PC-9 (cell line): ENCODE measurements at regions not wholly inside any gene's neighbourhood (a gene's known extent, or its start where the extent isn't known, plus 50 kb on each side); places are given as distances from the start of the nearest gene placed in this dataset.

Source experiments
- BruUV-seq: library from RNA; stranded (reverse); fragments of 400-500 nt; replicated peaks from 2 replicates; lab custom pipeline; 2021; lab: Mats Ljungman, UMichigan
- CTCF ChIA-PET: fragments of 300-600 bp; sonication (Branson Sonifier 250); formaldehyde crosslinking; loops from one replicate; lab custom pipeline; 2022; ENCODE audit warnings: antibody characterized with exemption; lab: Charles Lee
- POLR2A ChIA-PET: fragments of 300-600 bp; sonication (Branson Sonifier 250); formaldehyde crosslinking; loops from one replicate; lab custom pipeline; 2022; ENCODE audit warnings: antibody characterized with exemption; ENCODE audit not compliant: unreplicated experiment; lab: Charles Lee
- DNase-seq, 2 experiments: peaks; one replicate each; pipeline versions ENCODE4 v3.0.0 to v3.0.0-alpha.2; 2015 to 2022; ENCODE audit warnings: mixed read lengths in 1 of 2
- H2AFZ ChIP-seq: fragments of 200-600 bp; sonication (generic); 2 replicates; pipeline ENCODE4 v1.8.1; 2017; ENCODE audit warnings: antibody characterized with exemption
- H3F3A ChIP-seq: fragments of 200-600 bp; sonication (generic); 2 replicates; pipeline ENCODE4 v1.8.1; 2017; ENCODE audit warnings: antibody characterized with exemption, mild to moderate bottlenecking, low read depth; ENCODE audit not compliant: insufficient read depth
- H3K27ac ChIP-seq: fragments of 200-600 bp; sonication (generic); 2 replicates; pipeline ENCODE4 v1.6.1; 2016; ENCODE audit warnings: mixed run types
- H3K27me3 ChIP-seq: fragments of 200-600 bp; sonication (generic); 2 replicates; pipeline ENCODE4 v1.6.1; 2016; ENCODE audit warnings: low read depth, mixed run types; ENCODE audit not compliant: insufficient read depth
- H3K36me3 ChIP-seq: fragments of 200-600 bp; sonication (generic); 2 replicates; pipeline ENCODE4 v1.6.1; 2016; ENCODE audit warnings: low read depth, mixed run types
- H3K4me1 ChIP-seq: fragments of 200-600 bp; sonication (generic); replicated peaks from 2 replicates; pipeline ENCODE4 v1.6.1; 2016; ENCODE audit warnings: mixed run types; ENCODE audit not compliant: insufficient read depth
- H3K4me2 ChIP-seq: fragments of 200-600 bp; sonication (generic); 2 replicates; pipeline ENCODE4 v1.6.1; 2017; ENCODE audit warnings: mixed run types
- H3K4me3 ChIP-seq: fragments of 200-600 bp; sonication (generic); 2 replicates; pipeline ENCODE4 v1.6.1; 2016; ENCODE audit warnings: mixed run types
- H3K79me2 ChIP-seq: fragments of 200-600 bp; sonication (generic); 2 replicates; pipeline ENCODE4 v1.6.1; 2017; ENCODE audit warnings: low read depth, mixed run types
- H3K9me2 ChIP-seq: fragments of 200-600 bp; sonication (generic); 2 replicates; pipeline ENCODE4 v1.8.1; 2017; ENCODE audit warnings: mild to moderate bottlenecking; ENCODE audit not compliant: insufficient read depth
- H3K9me3 ChIP-seq: fragments of 200-600 bp; sonication (generic); 2 replicates; pipeline ENCODE4 v1.8.1; 2016; ENCODE audit warnings: low read depth; ENCODE audit not compliant: insufficient read depth
- H4K20me1 ChIP-seq: fragments of 200-600 bp; sonication (generic); 2 replicates; pipeline ENCODE4 v1.8.1; 2017; ENCODE audit not compliant: insufficient read depth
- EZH2 ChIP-seq: fragments of 200-600 bp; sonication (generic); IDR thresholded peaks from 2 replicates; pipeline ENCODE4 v1.8.0; 2017; ENCODE audit warnings: antibody characterized with exemption, low read depth
- intact Hi-C: fragments of 100-400 bp; cut with micrococcal nuclease; formaldehyde crosslinking; loops from one replicate; pipeline ENCODE4 v1.10.0; 2022; ENCODE audit not compliant: unreplicated experiment
- TF ChIP-seq, protein P1 (sequence below): fragments of 200-600 bp; sonication (generic); conservative IDR thresholded peaks from 2 replicates; pipeline ENCODE4 v1.6.1; 2017; ENCODE audit warnings: mixed run types, antibody characterized with exemption, mild to moderate bottlenecking, moderate library complexity

GRCh38 chr5:125372694-125373631 lies 626.5 kb upstream of the ZNF608 start:
- intact Hi-C loops: no loop called here
- no peak for DNase-seq
- H2AFZ ChIP-seq: no peak overlapping the region
- H3K27ac ChIP-seq: no peak overlapping the region
- H3K9me2 ChIP-seq: peaks cover under 1% of the 10 kb centered on the region; the same call in 1 of the 2 replicates
- H3K27me3 ChIP-seq: no peaks in the 10 kb centered on the region
- no peaks in the 10 kb centered on the region for H3K4me1 ChIP-seq
- H3K4me3 ChIP-seq: no peak overlapping the region
- ChIA-PET CTCF (no interaction called here), POLR2A (no interaction called here)
- H3K9me3 ChIP-seq: no peaks in the 10 kb centered on the region; the same call in 1 of the 2 replicates
- H4K20me1 ChIP-seq: no peaks in the 10 kb centered on the region
- no peak overlapping the region for H3K4me2 ChIP-seq
- H3F3A ChIP-seq: no peaks in the 10 kb centered on the region
- no peaks in the 10 kb centered on the region for H3K36me3 ChIP-seq
- TF ChIP-seq EZH2: no peak
- TF ChIP-seq, protein P1, sequence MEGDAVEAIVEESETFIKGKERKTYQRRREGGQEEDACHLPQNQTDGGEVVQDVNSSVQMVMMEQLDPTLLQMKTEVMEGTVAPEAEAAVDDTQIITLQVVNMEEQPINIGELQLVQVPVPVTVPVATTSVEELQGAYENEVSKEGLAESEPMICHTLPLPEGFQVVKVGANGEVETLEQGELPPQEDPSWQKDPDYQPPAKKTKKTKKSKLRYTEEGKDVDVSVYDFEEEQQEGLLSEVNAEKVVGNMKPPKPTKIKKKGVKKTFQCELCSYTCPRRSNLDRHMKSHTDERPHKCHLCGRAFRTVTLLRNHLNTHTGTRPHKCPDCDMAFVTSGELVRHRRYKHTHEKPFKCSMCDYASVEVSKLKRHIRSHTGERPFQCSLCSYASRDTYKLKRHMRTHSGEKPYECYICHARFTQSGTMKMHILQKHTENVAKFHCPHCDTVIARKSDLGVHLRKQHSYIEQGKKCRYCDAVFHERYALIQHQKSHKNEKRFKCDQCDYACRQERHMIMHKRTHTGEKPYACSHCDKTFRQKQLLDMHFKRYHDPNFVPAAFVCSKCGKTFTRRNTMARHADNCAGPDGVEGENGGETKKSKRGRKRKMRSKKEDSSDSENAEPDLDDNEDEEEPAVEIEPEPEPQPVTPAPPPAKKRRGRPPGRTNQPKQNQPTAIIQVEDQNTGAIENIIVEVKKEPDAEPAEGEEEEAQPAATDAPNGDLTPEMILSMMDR: no peak
- BruUV-seq: no TSS peak
- H3K79me2 ChIP-seq: no peaks in the 10 kb centered on the region

DNA sequence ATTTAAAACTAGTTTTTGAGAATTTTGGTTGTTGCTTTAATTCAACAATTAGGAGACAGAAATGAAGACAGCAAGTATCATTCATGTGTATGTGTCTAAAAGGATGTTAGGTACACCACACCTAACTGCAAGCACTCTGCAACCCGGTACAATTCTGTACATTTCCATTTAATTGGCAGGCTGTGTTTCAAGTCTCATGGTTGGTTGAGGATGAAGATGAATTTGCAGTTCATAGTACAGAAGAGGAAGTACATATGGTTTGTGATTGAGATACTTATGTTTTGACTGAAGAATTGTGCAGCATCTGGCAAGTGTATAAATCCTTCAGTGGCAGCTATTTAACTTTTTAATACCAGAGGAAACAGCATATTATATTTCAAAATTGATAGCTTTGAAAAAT lies 628.7 kb upstream of the ZNF608 start:
- no peaks in the 10 kb centered on the region for H3K79me2 ChIP-seq
- H3K27me3 ChIP-seq: no peaks in the 10 kb centered on the region
- POLR2A ChIA-PET: no interaction called here
- intact Hi-C loops: no loop called here
- no peak for TF ChIP-seq EZH2
- TF ChIP-seq, protein P1: no peak
- H2AFZ ChIP-seq: no peak overlapping the region
- CTCF ChIA-PET: no interaction called here
- H3K4me2 ChIP-seq: no peak overlapping the region
- H3K4me1 ChIP-seq: no peaks in the 10 kb centered on the region
- DNase-seq: no peak
- no peaks in the 10 kb centered on the region for H3F3A ChIP-seq
- no peak overlapping the region for H3K27ac ChIP-seq
- H3K36me3 ChIP-seq: no peaks in the 10 kb centered on the region
- no peaks in the 10 kb centered on the region for H3K9me3 ChIP-seq
- H3K4me3 ChIP-seq: no peak overlapping the region
- peaks cover 3% of the 10 kb centered on the region; the same call in 1 of the 2 replicates for H3K9me2 ChIP-seq
- BruUV-seq: no TSS peak
- no peaks in the 10 kb centered on the region for H4K20me1 ChIP-seq

- Histone ChIP-seq H3K27ac (no peak overlapping the region), H4K20me1 (no peaks in the 10 kb centered on the region), H3K9me3 (no peaks in the 10 kb centered on the region), H3K4me2 (no peak overlapping the region), H3K36me3 (no peaks in the 10 kb centered on the region), H3K27me3 (no peaks in the 10 kb centered on the region), H3K4me3 (no peak overlapping the region), H3K79me2 (no peaks in the 10 kb centered on the region), H3K4me1 (no peaks in the 10 kb centered on the region), H3F3A (no peaks in the 10 kb centered on the region), H3K9me2 (peaks cover 3% of the 10 kb centered on the region; the same call in 1 of the 2 replicates), H2AFZ (no peak overlapping the region)
- TF ChIP-seq, protein P1: no peak
- no peak for TF ChIP-seq EZH2
- BruUV-seq: no TSS peak
- intact Hi-C loops: no loop called here
- CTCF ChIA-PET: no interaction called here
- POLR2A ChIA-PET: no interaction called here
- DNase-seq: no peak
These were observed 629.7 kb upstream of the ZNF608 start for GRCh38 chr5:125376059-125376641.
